Keratinocyte (primary cell): ENCODE measurements at regions not wholly inside any gene's neighbourhood (a gene's known extent, or its start where the extent isn't known, plus 50 kb on each side); places are given as distances from the start of the nearest gene placed in this dataset.
"Not testable (repeated sequence)": the region's sequence is repeated elsewhere in the genome, so short reads cannot be mapped to it uniquely, and the experiment has no call there.

ENCODE experiments used
- EZH2 ChIP-seq: IDR thresholded peaks from one replicate; pipeline ENCODE4 v1.6.1; 2012; ENCODE audit warnings: inconsistent platforms, mild to moderate bottlenecking, low read length, moderate library complexity
- TF ChIP-seq, protein P1 (sequence below), 3 experiments: IDR thresholded peaks in 1 of 3; conservative IDR thresholded peaks in 1 of 3; optimal IDR thresholded peaks in 1 of 3; 2 replicates in 2 of 3; 3 replicates in 1 of 3; pipeline versions ENCODE3 to v1.5.1; 2011; ENCODE audit warnings: low read length in 3 of 3, mild to moderate bottlenecking in 3 of 3, moderate library complexity in 2 of 3, control low read depth in 1 of 3, inconsistent platforms in 1 of 3; ENCODE audit not compliant: insufficient read depth in 2 of 3; ENCODE audit errors: extremely low read depth in 1 of 3

GRCh38 chr6:112960130-112960529 is 613.0 kb downstream of the RFPL4B start:
- TF ChIP-seq EZH2 = not testable (repeated sequence)
- TF ChIP-seq, protein P1, sequence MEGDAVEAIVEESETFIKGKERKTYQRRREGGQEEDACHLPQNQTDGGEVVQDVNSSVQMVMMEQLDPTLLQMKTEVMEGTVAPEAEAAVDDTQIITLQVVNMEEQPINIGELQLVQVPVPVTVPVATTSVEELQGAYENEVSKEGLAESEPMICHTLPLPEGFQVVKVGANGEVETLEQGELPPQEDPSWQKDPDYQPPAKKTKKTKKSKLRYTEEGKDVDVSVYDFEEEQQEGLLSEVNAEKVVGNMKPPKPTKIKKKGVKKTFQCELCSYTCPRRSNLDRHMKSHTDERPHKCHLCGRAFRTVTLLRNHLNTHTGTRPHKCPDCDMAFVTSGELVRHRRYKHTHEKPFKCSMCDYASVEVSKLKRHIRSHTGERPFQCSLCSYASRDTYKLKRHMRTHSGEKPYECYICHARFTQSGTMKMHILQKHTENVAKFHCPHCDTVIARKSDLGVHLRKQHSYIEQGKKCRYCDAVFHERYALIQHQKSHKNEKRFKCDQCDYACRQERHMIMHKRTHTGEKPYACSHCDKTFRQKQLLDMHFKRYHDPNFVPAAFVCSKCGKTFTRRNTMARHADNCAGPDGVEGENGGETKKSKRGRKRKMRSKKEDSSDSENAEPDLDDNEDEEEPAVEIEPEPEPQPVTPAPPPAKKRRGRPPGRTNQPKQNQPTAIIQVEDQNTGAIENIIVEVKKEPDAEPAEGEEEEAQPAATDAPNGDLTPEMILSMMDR (optimal IDR thresholded peaks at IDR 0.05 in 1 of 3, IDR thresholded peaks at IDR 0.05 in 1 of 3, conservative IDR thresholded peaks at IDR 0.05 in 1 of 3; ENCODE audit: extremely low read depth in 1 of 3, insufficient read depth in 2 of 3, low read length in 3 of 3) = not testable (repeated sequence)
